Mesendoderm (in vitro differentiated cells): ENCODE measurements at regions not wholly inside any gene's neighbourhood (a gene's known extent, or its start where the extent isn't known, plus 50 kb on each side); places are given as distances from the start of the nearest gene placed in this dataset.

Experiments
- DNase-seq: peaks from one replicate; pipeline ENCODE4 v3.0.0; 2013
- H2AK5ac ChIP-seq: 2 replicates; pipeline ENCODE4 v1.6.1; 2013; ENCODE audit warnings: low read length, inconsistent platforms
- H2BK120ac ChIP-seq: 2 replicates; pipeline ENCODE4 v1.6.1; 2013; ENCODE audit warnings: low read depth, mild to moderate bottlenecking, low read length, moderate library complexity, mixed read lengths
- H2BK15ac ChIP-seq: replicated peaks from 2 replicates; pipeline ENCODE4 v1.6.1; 2013; ENCODE audit warnings: low read depth, mild to moderate bottlenecking, moderate library complexity
- H2BK5ac ChIP-seq: 2 replicates; pipeline ENCODE4 v1.6.1; 2013; ENCODE audit warnings: low read length, inconsistent platforms
- H3K18ac ChIP-seq: 2 replicates; pipeline ENCODE4 v1.6.1; 2013; ENCODE audit warnings: mild to moderate bottlenecking, low read length, mixed read lengths
- H3K23ac ChIP-seq: one replicate; pipeline ENCODE4 v1.6.1; 2013; ENCODE audit warnings: low read length
- H3K27ac ChIP-seq: 2 replicates; pipeline ENCODE4 v1.5.1; 2013; ENCODE audit warnings: low read depth, mild to moderate bottlenecking, inconsistent platforms, low read length, moderate library complexity
- H3K27me3 ChIP-seq: 2 replicates; pipeline ENCODE4 v1.6.1; 2013; ENCODE audit warnings: low read length, control low read depth, mild to moderate bottlenecking, inconsistent platforms; ENCODE audit not compliant: insufficient read depth, poor library complexity
- H3K36me3 ChIP-seq: 2 replicates; pipeline ENCODE4 v1.6.1; 2013; ENCODE audit warnings: low read length, inconsistent platforms; ENCODE audit not compliant: control insufficient read depth, insufficient read depth
- H3K4ac ChIP-seq: one replicate; pipeline ENCODE4 v1.6.1; 2013; ENCODE audit warnings: low read depth, mild to moderate bottlenecking, low read length, moderate library complexity
- H3K4me1 ChIP-seq: 2 replicates; pipeline ENCODE4 v1.6.1; 2013; ENCODE audit warnings: low read depth, low read length, inconsistent platforms; ENCODE audit not compliant: control insufficient read depth
- H3K4me2 ChIP-seq: 2 replicates; pipeline ENCODE4 v1.6.1; 2013; ENCODE audit warnings: low read length
- H3K4me3 ChIP-seq: 2 replicates; pipeline ENCODE4 v1.5.1; 2013; ENCODE audit warnings: mild to moderate bottlenecking, low read length
- H3K56ac ChIP-seq: one replicate; pipeline ENCODE4 v1.6.1; 2013; ENCODE audit warnings: low read length
- H3K79me1 ChIP-seq: 2 replicates; pipeline ENCODE4 v1.6.1; 2013; ENCODE audit warnings: low read length, inconsistent platforms
- H3K79me2 ChIP-seq: 2 replicates; pipeline ENCODE4 v1.6.1; 2013; ENCODE audit warnings: mild to moderate bottlenecking, low read length; ENCODE audit not compliant: control insufficient read depth, insufficient read depth
- H3K9ac ChIP-seq: 2 replicates; pipeline ENCODE4 v1.6.1; 2013; ENCODE audit warnings: low read length, inconsistent platforms
- H4K5ac ChIP-seq: one replicate; pipeline ENCODE4 v1.6.1; 2013; ENCODE audit warnings: low read length
- H4K8ac ChIP-seq: one replicate; pipeline ENCODE4 v1.6.1; 2013; ENCODE audit warnings: low read depth, mild to moderate bottlenecking, control low read depth, low read length, moderate library complexity
- WGBS: extraction: QIAGEN DNeasy Blood & Tissue Kit; methylation state at CpG from one replicate; pipeline ENCODE4 v1.1.7; 2013; ENCODE audit warnings: low lambda C conversion rate, missing lambda C conversion rate; ENCODE audit not compliant: insufficient coverage; ENCODE audit errors: extremely low coverage; 5-methylcytosine and 5-hydroxymethylcytosine counted together

- Histone ChIP-seq H3K79me2 (no peaks in the 10 kb centered on the region), H4K5ac (no peak overlapping the region), H3K18ac (no peak overlapping the region), H4K8ac (no peak overlapping the region), H3K36me3 (no peaks in the 10 kb centered on the region), H3K4me3 (no peak overlapping the region), H3K27ac (no peak overlapping the region), H3K79me1 (no peaks in the 10 kb centered on the region), H3K56ac (no peak overlapping the region), H3K27me3 (no peaks in the 10 kb centered on the region), H2BK15ac (no peak overlapping the region), H3K4me2 (no peak overlapping the region), H2BK120ac (no peak overlapping the region), H2AK5ac (no peak overlapping the region), H3K9ac (no peak overlapping the region), H3K4ac (no peak overlapping the region), H2BK5ac (no peak overlapping the region), H3K4me1 (no peaks in the 10 kb centered on the region), H3K23ac (no peak overlapping the region)
- no peak for DNase-seq
- no CpG with 5 or more reads among the region's 2 CpGs for WGBS
These were observed 272.3 kb upstream of the ROBO1 start for GRCh38 chr3:80040067-80040466.

GRCh38 chr3:80036176-80036575 lies 268.4 kb upstream of the ROBO1 start:
- Histone ChIP-seq H2BK15ac (no peak overlapping the region), H3K4me2 (no peak overlapping the region), H3K79me2 (no peaks in the 10 kb centered on the region), H3K27me3 (no peaks in the 10 kb centered on the region), H3K79me1 (no peaks in the 10 kb centered on the region), H3K27ac (no peak overlapping the region), H3K23ac (no peak overlapping the region), H3K4me1 (no peaks in the 10 kb centered on the region), H4K5ac (no peak overlapping the region), H3K4me3 (no peak overlapping the region), H3K36me3 (no peaks in the 10 kb centered on the region), H2BK5ac (no peak overlapping the region), H3K56ac (no peak overlapping the region), H3K4ac (no peak overlapping the region), H2AK5ac (no peak overlapping the region), H2BK120ac (no peak overlapping the region), H4K8ac (no peak overlapping the region), H3K18ac (no peak overlapping the region), H3K9ac (no peak overlapping the region)
- DNase-seq = no peak

GRCh38 chr3:80035021-80035420 lies 267.2 kb upstream of the ROBO1 start:
- no peak overlapping the region for H2BK120ac ChIP-seq
- H3K79me1 ChIP-seq = no peaks in the 10 kb centered on the region
- H2BK5ac ChIP-seq = no peak overlapping the region
- no peaks in the 10 kb centered on the region for H3K79me2 ChIP-seq
- H3K18ac ChIP-seq = no peak overlapping the region
- no peak overlapping the region for H3K56ac ChIP-seq
- no peak overlapping the region for H2AK5ac ChIP-seq
- no peaks in the 10 kb centered on the region for H3K36me3 ChIP-seq
- H3K23ac ChIP-seq = no peak overlapping the region
- H3K9ac ChIP-seq = no peak overlapping the region
- H4K8ac ChIP-seq = no peak overlapping the region
- H3K27me3 ChIP-seq = no peaks in the 10 kb centered on the region
- no peak overlapping the region for H3K4me2 ChIP-seq
- no peak overlapping the region for H3K4ac ChIP-seq
- no peaks in the 10 kb centered on the region for H3K4me1 ChIP-seq
- H4K5ac ChIP-seq = no peak overlapping the region
- no peak overlapping the region for H3K27ac ChIP-seq
- no peak overlapping the region for H2BK15ac ChIP-seq
- no CpG with 5 or more reads among the region's 7 CpGs for WGBS
- H3K4me3 ChIP-seq = no peak overlapping the region
- no peak for DNase-seq

GRCh38 chr3:80023010-80023409 lies 255.2 kb upstream of the ROBO1 start:
- Histone ChIP-seq H2BK15ac (no peak overlapping the region), H2BK120ac (no peak overlapping the region), H3K23ac (no peak overlapping the region), H2BK5ac (no peak overlapping the region), H3K27ac (no peak overlapping the region), H2AK5ac (no peak overlapping the region), H3K79me1 (no peaks in the 10 kb centered on the region), H3K4me1 (no peaks in the 10 kb centered on the region), H3K79me2 (no peaks in the 10 kb centered on the region), H3K4me3 (no peak overlapping the region), H4K8ac (no peak overlapping the region), H3K4ac (no peak overlapping the region), H3K27me3 (no peaks in the 10 kb centered on the region), H3K56ac (no peak overlapping the region), H4K5ac (no peak overlapping the region), H3K18ac (no peak overlapping the region), H3K4me2 (no peak overlapping the region), H3K9ac (no peak overlapping the region), H3K36me3 (no peaks in the 10 kb centered on the region)
- WGBS = no CpG with 5 or more reads among the region's 2 CpGs
- no peak for DNase-seq

- Histone ChIP-seq H2AK5ac (no peak overlapping the region), H3K23ac (no peak overlapping the region), H3K27ac (no peak overlapping the region), H3K18ac (no peak overlapping the region), H2BK15ac (no peak overlapping the region), H3K36me3 (no peaks in the 10 kb centered on the region), H3K56ac (no peak overlapping the region), H3K27me3 (no peaks in the 10 kb centered on the region), H2BK120ac (no peak overlapping the region), H3K9ac (no peak overlapping the region), H3K4ac (no peak overlapping the region), H4K8ac (no peak overlapping the region), H3K79me2 (no peaks in the 10 kb centered on the region), H3K79me1 (no peaks in the 10 kb centered on the region), H2BK5ac (no peak overlapping the region), H3K4me2 (no peak overlapping the region), H3K4me3 (no peak overlapping the region), H3K4me1 (no peaks in the 10 kb centered on the region), H4K5ac (no peak overlapping the region)
- DNase-seq = no peak
These were observed 250.6 kb upstream of the ROBO1 start for GRCh38 chr3:80018375-80018774.

GRCh38 chr3:80017369-80017768 lies 249.6 kb upstream of the ROBO1 start:
- H2BK5ac ChIP-seq = no peak overlapping the region
- DNase-seq = no peak
- H2BK15ac ChIP-seq = no peak overlapping the region
- H3K18ac ChIP-seq = no peak overlapping the region
- no CpG with 5 or more reads among the region's 2 CpGs for WGBS
- no peak overlapping the region for H3K9ac ChIP-seq
- no peak overlapping the region for H3K56ac ChIP-seq
- no peaks in the 10 kb centered on the region for H3K79me2 ChIP-seq
- no peaks in the 10 kb centered on the region for H3K4me1 ChIP-seq
- no peak overlapping the region for H3K23ac ChIP-seq
- no peak overlapping the region for H4K8ac ChIP-seq
- no peak overlapping the region for H2BK120ac ChIP-seq
- H4K5ac ChIP-seq = no peak overlapping the region
- H3K4me2 ChIP-seq = no peak overlapping the region
- no peaks in the 10 kb centered on the region for H3K36me3 ChIP-seq
- H3K27ac ChIP-seq = no peak overlapping the region
- no peak overlapping the region for H2AK5ac ChIP-seq
- no peaks in the 10 kb centered on the region for H3K79me1 ChIP-seq
- H3K4me3 ChIP-seq = no peak overlapping the region
- no peaks in the 10 kb centered on the region for H3K27me3 ChIP-seq
- no peak overlapping the region for H3K4ac ChIP-seq
